IMR-90 (cell line): ENCODE measurements at regions not wholly inside any gene's neighbourhood (a gene's known extent, or its start where the extent isn't known, plus 50 kb on each side); places are given as distances from the start of the nearest gene placed in this dataset.

ENCODE experiments used
- ATAC-seq: fragments of 200-7000 bp; cut with Tn5 transposase; 2 replicates; pipeline ENCODE4 v1.9.1; 2020; ENCODE audit warnings: low read depth, mild to moderate bottlenecking, moderate library complexity
- BruUV-seq: library from RNA; stranded (reverse); fragments of 400-500 nt; replicated peaks from 2 replicates; lab custom pipeline; 2021; lab: Mats Ljungman, UMichigan
- CTCF ChIA-PET: fragments of 300-600 bp; formaldehyde crosslinking; extraction: SDS; loops from one replicate; lab custom pipeline; 2021; ENCODE audit warnings: antibody characterized with exemption; lab: Yijun Ruan, JAX
- POLR2A ChIA-PET: fragments of 300-600 bp; sonication (Branson Sonifier 250); formaldehyde crosslinking; loops from one replicate; lab custom pipeline; 2022; ENCODE audit warnings: antibody characterized with exemption; ENCODE audit not compliant: unreplicated experiment; lab: Charles Lee
- DNase-seq: peaks from one replicate; pipeline ENCODE4 v3.0.0; 2013
- H2AFZ ChIP-seq: replicated peaks from 2 replicates; pipeline ENCODE3; 2013; ENCODE audit warnings: low read length, mild to moderate bottlenecking; ENCODE audit not compliant: poor library complexity
- H2AK5ac ChIP-seq: 2 replicates; pipeline ENCODE4 v1.6.1; 2013; ENCODE audit warnings: low read depth, low read length, inconsistent platforms
- H2AK9ac ChIP-seq: replicated peaks from 2 replicates; pipeline ENCODE3; 2013; ENCODE audit warnings: mild to moderate bottlenecking, low read depth, low read length, moderate library complexity; ENCODE audit not compliant: poor library complexity
- H2BK120ac ChIP-seq: 2 replicates; pipeline ENCODE4 v1.6.1; 2013; ENCODE audit warnings: low read depth, low read length, inconsistent platforms
- H2BK15ac ChIP-seq: 3 replicates; pipeline ENCODE4 v1.6.1; 2013; ENCODE audit warnings: low read depth, low read length, inconsistent platforms
- H2BK20ac ChIP-seq: 2 replicates; pipeline ENCODE4 v1.6.1; 2013; ENCODE audit warnings: low read depth, mild to moderate bottlenecking, inconsistent platforms, low read length, moderate library complexity
- H2BK5ac ChIP-seq: 2 replicates; pipeline ENCODE4 v1.6.1; 2013; ENCODE audit warnings: mild to moderate bottlenecking, low read depth, low read length, inconsistent platforms; ENCODE audit not compliant: poor library complexity, severe bottlenecking
- H3K14ac ChIP-seq: replicated peaks from 2 replicates; pipeline ENCODE4 v1.6.1; 2013; ENCODE audit warnings: low read depth, low read length, inconsistent platforms
- H3K18ac ChIP-seq: 2 replicates; pipeline ENCODE4 v1.6.1; 2013; ENCODE audit warnings: low read depth, low read length, control low read depth
- H3K23ac ChIP-seq: 2 replicates; pipeline ENCODE4 v1.6.1; 2013; ENCODE audit warnings: low read depth, low read length, inconsistent platforms
- H3K27ac ChIP-seq: 2 replicates; pipeline ENCODE4 v1.5.1; 2013; ENCODE audit warnings: mild to moderate bottlenecking, control low read depth, low read length; ENCODE audit not compliant: insufficient read depth
- H3K27me3 ChIP-seq: 2 replicates; pipeline ENCODE4 v1.6.1; 2013; ENCODE audit warnings: low read length; ENCODE audit not compliant: control insufficient read depth, insufficient read depth
- H3K36me3 ChIP-seq: 2 replicates; pipeline ENCODE4 v1.6.1; 2013; ENCODE audit warnings: low read length, mixed read lengths; ENCODE audit not compliant: control insufficient read depth, insufficient read depth
- H3K4ac ChIP-seq: 2 replicates; pipeline ENCODE4 v1.6.1; 2013; ENCODE audit warnings: low read depth, low read length, inconsistent platforms
- H3K4me1 ChIP-seq: 2 replicates; pipeline ENCODE4 v1.6.1; 2013; ENCODE audit warnings: low read length, mixed read lengths; ENCODE audit not compliant: control insufficient read depth, insufficient read depth
- H3K4me2 ChIP-seq: 2 replicates; pipeline ENCODE4 v1.6.1; 2013; ENCODE audit warnings: low read depth, mild to moderate bottlenecking, control low read depth, low read length, moderate library complexity
- H3K4me3 ChIP-seq: 2 replicates; pipeline ENCODE4 v1.5.1; 2013; ENCODE audit warnings: low read depth, mild to moderate bottlenecking, control low read depth, low read length, moderate library complexity; ENCODE audit not compliant: insufficient read depth
- H3K56ac ChIP-seq: 2 replicates; pipeline ENCODE4 v1.6.1; 2013; ENCODE audit warnings: low read length, inconsistent platforms; ENCODE audit not compliant: insufficient read depth; ENCODE audit errors: extremely low read depth
- H3K79me1 ChIP-seq, 2 experiments: 2 replicates each; pipeline ENCODE4 v1.6.1; 2013; ENCODE audit warnings: low read length in 2 of 2, inconsistent platforms in 1 of 2, low read depth in 1 of 2
- H3K9ac ChIP-seq: 2 replicates; pipeline ENCODE4 v1.6.1; 2013; ENCODE audit warnings: low read depth, low read length, control low read depth
- H3K9me1 ChIP-seq: 2 replicates; pipeline ENCODE4 v1.6.1; 2013; ENCODE audit warnings: low read length, inconsistent platforms; ENCODE audit not compliant: insufficient read depth
- H3K9me3 ChIP-seq: 2 replicates; pipeline ENCODE4 v1.6.1; 2013; ENCODE audit warnings: low read length; ENCODE audit not compliant: control insufficient read depth, insufficient read depth
- H4K20me1 ChIP-seq: 2 replicates; pipeline ENCODE4 v1.6.1; 2013; ENCODE audit warnings: low read length, inconsistent platforms; ENCODE audit not compliant: insufficient read depth
- H4K5ac ChIP-seq: 2 replicates; pipeline ENCODE4 v1.6.1; 2013; ENCODE audit warnings: mild to moderate bottlenecking, low read depth, low read length, control low read depth
- H4K8ac ChIP-seq, 2 experiments: 2 replicates each; pipeline ENCODE4 v1.6.1; 2013; ENCODE audit warnings: low read depth in 2 of 2, low read length in 2 of 2, control low read depth in 1 of 2, inconsistent platforms in 1 of 2
- H4K91ac ChIP-seq: 2 replicates; pipeline ENCODE4 v1.6.1; 2013; ENCODE audit warnings: low read depth, low read length, inconsistent platforms; ENCODE audit not compliant: insufficient read depth
- CEBPB ChIP-seq: IDR thresholded peaks from 2 replicates; pipeline ENCODE4 v1.6.1; 2012; ENCODE audit warnings: low read depth, low read length, improper control_type of control experiment
- CHD1 ChIP-seq: IDR thresholded peaks from 2 replicates; pipeline ENCODE4 v1.6.1; 2012; ENCODE audit warnings: low read depth, low read length, improper control_type of control experiment
- FOS ChIP-seq: fragments of 150-350 bp; IDR thresholded peaks from 2 replicates; pipeline ENCODE4 v1.6.1; 2016; ENCODE audit warnings: low read depth, low read length
- MAFK ChIP-seq: IDR thresholded peaks from 2 replicates; pipeline ENCODE4 v1.6.1; 2012; ENCODE audit warnings: low read depth, low read length, improper control_type of control experiment
- MAZ ChIP-seq: IDR thresholded peaks from 2 replicates; pipeline ENCODE4 v1.6.1; 2012; ENCODE audit warnings: low read depth, mild to moderate bottlenecking, low read length, improper control_type of control experiment, moderate library complexity, borderline replicate concordance
- POLR2A ChIP-seq: IDR thresholded peaks from 2 replicates; pipeline ENCODE4 v1.6.1; 2012; ENCODE audit warnings: mild to moderate bottlenecking, low read depth, low read length
- RCOR1 ChIP-seq: IDR thresholded peaks from 2 replicates; pipeline ENCODE4 v1.6.1; 2012; ENCODE audit warnings: mild to moderate bottlenecking, low read length, improper control_type of control experiment; ENCODE audit not compliant: insufficient replicate concordance
- WGBS, 2 experiments: methylation state at CpG; one replicate each; pipeline versions ENCODE4 v1.1.5 to v1.1.7; 2013; ENCODE audit warnings: missing lambda C conversion rate in 2 of 2; ENCODE audit not compliant: insufficient read length in 1 of 2; ENCODE audit errors: extremely low coverage in 2 of 2; 5-methylcytosine and 5-hydroxymethylcytosine counted together
- dilution Hi-C: fragments of 300-500 bp; cut with HindIII; formaldehyde crosslinking; loops from one replicate; pipeline ENCODE4 v1.14.3; 2018; ENCODE audit warnings: low sequenced_read_pairs; ENCODE audit not compliant: unreplicated experiment
- in situ Hi-C: fragments of 300-500 bp; cut with MboI; formaldehyde crosslinking; loops from 3 replicates; pipeline ENCODE4 v1.14.3; 2019; ENCODE audit warnings: low sequenced_read_pairs, inconsistent platforms, mixed read lengths
- intact Hi-C: fragments of 100-400 bp; cut with micrococcal nuclease; formaldehyde crosslinking; loops from 2 replicates; pipeline ENCODE4 v1.10.0; 2022

- H4K20me1 ChIP-seq, result no peaks in the 10 kb centered on the region
- no peak overlapping the region for H3K56ac ChIP-seq
- intact Hi-C loops, result no loop called here
- H2AK5ac ChIP-seq, result no peak overlapping the region
- ATAC-seq, result no peak
- WGBS, 2 experiments, result no CpG with 5 or more reads among the region's 1 CpG
- H3K4me2 ChIP-seq, result no peak overlapping the region
- no peak overlapping the region for H2BK5ac ChIP-seq
- CTCF ChIA-PET, result interaction anchor here (0.7 kb wide), 1 partner anchor 10 kb away, joined by 3 read pairs; no protein-coding TSS in a partner anchor
- H3K9me1 ChIP-seq, result no peaks in the 10 kb centered on the region
- H4K5ac ChIP-seq, result no peak overlapping the region
- no peak overlapping the region for H3K18ac ChIP-seq
- dilution Hi-C loops, result no loop called here
- no peak overlapping the region for H4K8ac ChIP-seq
- H2BK20ac ChIP-seq, result no peak overlapping the region
- H3K4ac ChIP-seq, result no peak overlapping the region
- TF ChIP-seq POLR2A (no peak), CHD1 (no peak), MAZ (no peak), MAFK (no peak), FOS (no peak), RCOR1 (no peak), CEBPB (no peak)
- H2AK9ac ChIP-seq, result no peak overlapping the region
- H2AFZ ChIP-seq, result no peak overlapping the region
- H3K9ac ChIP-seq, result no peak overlapping the region
- no peaks in the 10 kb centered on the region for H3K9me3 ChIP-seq
- POLR2A ChIA-PET, result no interaction called here
- H3K79me1 ChIP-seq, result no peaks in the 10 kb centered on the region
- no peak overlapping the region for H4K91ac ChIP-seq
- H3K14ac ChIP-seq, result no peak overlapping the region
- H3K27me3 ChIP-seq, result no peaks in the 10 kb centered on the region
- H3K4me3 ChIP-seq, result no peak overlapping the region
- H2BK120ac ChIP-seq, result no peak overlapping the region
- no peaks in the 10 kb centered on the region; the same call in none of the 2 replicates for H3K4me1 ChIP-seq
- in situ Hi-C loops, result no loop called here
- H3K36me3 ChIP-seq, result no peaks in the 10 kb centered on the region
- H3K27ac ChIP-seq, result no peak overlapping the region
- BruUV-seq, result no TSS peak
- no peak overlapping the region for H3K23ac ChIP-seq
- no peak for DNase-seq
- H2BK15ac ChIP-seq, result no peak overlapping the region
Measured at GRCh38 chr7:81330108-81330507, 411.3 kb upstream of the SEMA3C start.
